Mesenchymal stem cell (in vitro differentiated cells and primary cell): ENCODE measurements at regions not wholly inside any gene's neighbourhood (a gene's known extent, or its start where the extent isn't known, plus 50 kb on each side); places are given as distances from the start of the nearest gene placed in this dataset.
"Not testable (repeated sequence)": the region's sequence is repeated elsewhere in the genome, so short reads cannot be mapped to it uniquely, and the experiment has no call there.

Experiments
- DNase-seq: peaks from one replicate; pipeline ENCODE4 v3.0.0-alpha.2; 2013
- H2AFZ ChIP-seq: one replicate; pipeline ENCODE4 v1.6.1; 2013; ENCODE audit warnings: low read depth, mild to moderate bottlenecking, control low read depth, inconsistent platforms, low read length, moderate library complexity
- H2AK5ac ChIP-seq: 2 replicates; pipeline ENCODE4 v1.6.1; 2013; ENCODE audit warnings: low read length, moderate library complexity, mild to moderate bottlenecking, inconsistent platforms; ENCODE audit not compliant: severe bottlenecking
- H2BK120ac ChIP-seq: one replicate; pipeline ENCODE4 v1.6.1; 2013; ENCODE audit warnings: low read depth, mild to moderate bottlenecking, inconsistent platforms, low read length, moderate library complexity
- H2BK12ac ChIP-seq, 2 experiments: one replicate each; pipeline ENCODE4 v1.6.1; 2013; ENCODE audit warnings: inconsistent platforms in 2 of 2, low read length in 2 of 2, mild to moderate bottlenecking in 2 of 2, moderate library complexity in 2 of 2, control low read depth in 1 of 2
- H2BK15ac ChIP-seq: one replicate; pipeline ENCODE4 v1.6.1; 2013; ENCODE audit warnings: mild to moderate bottlenecking, low read depth, inconsistent platforms; ENCODE audit not compliant: poor library complexity, severe bottlenecking
- H2BK5ac ChIP-seq: 2 replicates; pipeline ENCODE4 v1.6.1; 2013; ENCODE audit warnings: low read depth, mild to moderate bottlenecking, low read length, control low read depth, inconsistent platforms; ENCODE audit not compliant: poor library complexity, severe bottlenecking
- H3K14ac ChIP-seq, 2 experiments: one replicate each; pipeline ENCODE4 v1.6.1; 2013; ENCODE audit warnings: inconsistent platforms in 2 of 2, low read length in 2 of 2, control low read depth in 1 of 2, mild to moderate bottlenecking in 1 of 2, moderate library complexity in 1 of 2
- H3K18ac ChIP-seq, 2 experiments: one replicate each; pipeline ENCODE4 v1.6.1; 2013; ENCODE audit warnings: inconsistent platforms in 2 of 2, low read length in 2 of 2, control low read depth in 1 of 2, low read depth in 1 of 2, mild to moderate bottlenecking in 1 of 2
- H3K23ac ChIP-seq, 2 experiments: one replicate each; pipeline ENCODE4 v1.6.1; 2013; ENCODE audit warnings: inconsistent platforms in 2 of 2, low read length in 2 of 2, mild to moderate bottlenecking in 2 of 2, moderate library complexity in 2 of 2, control low read depth in 1 of 2
- H3K27ac ChIP-seq: 2 replicates; pipeline ENCODE4 v1.5.1; 2013; ENCODE audit warnings: mild to moderate bottlenecking, moderate library complexity, low read length, control low read depth, inconsistent platforms; ENCODE audit not compliant: poor library complexity, severe bottlenecking
- H3K27me3 ChIP-seq, 2 experiments: 2 replicates each; pipeline versions ENCODE4 v1.6.1 to v1.7.0; 2013; ENCODE audit warnings: low read length in 2 of 2, mild to moderate bottlenecking in 2 of 2, moderate library complexity in 2 of 2, control low read depth in 1 of 2, inconsistent platforms in 1 of 2; ENCODE audit not compliant: control insufficient read depth in 1 of 2, insufficient read depth in 1 of 2
- H3K36me3 ChIP-seq, 2 experiments: 2 replicates each; pipeline versions ENCODE4 v1.6.1 to v1.7.0; 2013; ENCODE audit warnings: low read length in 2 of 2, control low read depth in 1 of 2, inconsistent platforms in 1 of 2, low read depth in 1 of 2, mild to moderate bottlenecking in 1 of 2; ENCODE audit not compliant: insufficient read depth in 2 of 2, control insufficient read depth in 1 of 2
- H3K4ac ChIP-seq, 2 experiments: one replicate each; pipeline ENCODE4 v1.6.1; 2013; ENCODE audit warnings: inconsistent platforms in 2 of 2, low read length in 2 of 2, mild to moderate bottlenecking in 2 of 2, moderate library complexity in 2 of 2, control low read depth in 1 of 2, low read depth in 1 of 2
- H3K4me1 ChIP-seq: 2 replicates; pipeline ENCODE4 v1.6.1; 2013; ENCODE audit warnings: low read depth, low read length, control low read depth; ENCODE audit not compliant: control insufficient read depth, insufficient read depth
- H3K4me2 ChIP-seq: 2 replicates; pipeline ENCODE4 v1.6.1; 2013; ENCODE audit warnings: low read length, mild to moderate bottlenecking, inconsistent platforms; ENCODE audit not compliant: poor library complexity, severe bottlenecking
- H3K4me3 ChIP-seq, 2 experiments: 2 replicates each; pipeline versions ENCODE4 v1.5.1 to v1.7.0; 2013; ENCODE audit warnings: low read length in 2 of 2, mild to moderate bottlenecking in 2 of 2, control low read depth in 1 of 2, low read depth in 1 of 2; ENCODE audit not compliant: insufficient read depth in 1 of 2
- H3K79me1 ChIP-seq: replicated peaks from 2 replicates; pipeline ENCODE4 v1.6.1; 2013; ENCODE audit warnings: mild to moderate bottlenecking, control low read depth, low read length, inconsistent platforms; ENCODE audit not compliant: poor library complexity, severe bottlenecking
- H3K9ac ChIP-seq: 2 replicates; pipeline ENCODE4 v1.7.0; 2013; ENCODE audit warnings: mild to moderate bottlenecking, low read length, moderate library complexity
- H3K9me3 ChIP-seq: 2 replicates; pipeline ENCODE4 v1.7.0; 2013; ENCODE audit warnings: mild to moderate bottlenecking, low read length; ENCODE audit not compliant: control insufficient read depth
- H4K8ac ChIP-seq: one replicate; pipeline ENCODE4 v1.6.1; 2013; ENCODE audit warnings: inconsistent platforms, mild to moderate bottlenecking, low read length, moderate library complexity
- H4K91ac ChIP-seq: one replicate; pipeline ENCODE4 v1.6.1; 2013; ENCODE audit warnings: mild to moderate bottlenecking, low read length, inconsistent platforms
- WGBS: methylation state at CpG from one replicate; pipeline ENCODE4 v1.1.7; 2013; ENCODE audit warnings: mixed read lengths; 5-methylcytosine and 5-hydroxymethylcytosine counted together

GRCh38 chr3:5054579-5054978, 67.5 kb upstream of the ARL8B start:
- H3K4me1 ChIP-seq, H3K9me3 ChIP-seq, H2BK5ac ChIP-seq, H3K23ac ChIP-seq, H3K27ac ChIP-seq, H3K4me2 ChIP-seq, H4K8ac ChIP-seq, H2BK12ac ChIP-seq, H3K79me1 ChIP-seq, H3K36me3 ChIP-seq, H3K14ac ChIP-seq, H2BK120ac ChIP-seq, H3K27me3 ChIP-seq, H3K9ac ChIP-seq, H4K91ac ChIP-seq, H3K18ac ChIP-seq, H3K4me3 ChIP-seq, H2AK5ac ChIP-seq, DNase-seq, H2AFZ ChIP-seq, H2BK15ac ChIP-seq: not testable (repeated sequence)
- 86% methylated on average over 6 of the region's 6 CpGs for WGBS
- H3K4ac ChIP-seq = peak overlapping the region in 1 of 2 experiments; percentile 57

- H3K23ac ChIP-seq = no peak overlapping the region
- H3K4me3 ChIP-seq = no peak overlapping the region
- H3K9me3 ChIP-seq = no peaks in the 10 kb centered on the region
- no peak overlapping the region for H2BK120ac ChIP-seq
- no peak for DNase-seq
- H3K27me3 ChIP-seq = no peaks in the 10 kb centered on the region
- peaks cover 5% of the 10 kb centered on the region for H3K4me1 ChIP-seq
- H2AFZ ChIP-seq = no peak overlapping the region
- no peak overlapping the region for H4K91ac ChIP-seq
- peak overlapping the region in 1 of 2 experiments; percentile 11 for H2BK12ac ChIP-seq
- no peak overlapping the region for H3K4me2 ChIP-seq
- H3K18ac ChIP-seq = peak overlapping the region in 1 of 2 experiments; percentile 48
- no peaks in the 10 kb centered on the region for H3K79me1 ChIP-seq
- no peaks in the 10 kb centered on the region for H3K36me3 ChIP-seq
- no peak overlapping the region for H3K4ac ChIP-seq
- no peak overlapping the region for H3K27ac ChIP-seq
- 67% methylated on average over 5 of the region's 6 CpGs for WGBS
- no peak overlapping the region for H3K9ac ChIP-seq
- peak overlapping the region; percentile 48 for H4K8ac ChIP-seq
- no peak overlapping the region for H2BK15ac ChIP-seq
- no peak overlapping the region for H2BK5ac ChIP-seq
- H2AK5ac ChIP-seq = no peak overlapping the region
- H3K14ac ChIP-seq = no peak overlapping the region
These were observed 66.6 kb upstream of the ARL8B start for GRCh38 chr3:5055357-5056110.

GRCh38 chr3:5056111-5056391, 66.0 kb upstream of the ARL8B start:
- H4K8ac ChIP-seq = no peak overlapping the region
- no peaks in the 10 kb centered on the region for H3K36me3 ChIP-seq
- no peak overlapping the region for H2AFZ ChIP-seq
- H2BK120ac ChIP-seq = no peak overlapping the region
- no peak overlapping the region for H3K23ac ChIP-seq
- H3K14ac ChIP-seq = no peak overlapping the region
- H2AK5ac ChIP-seq = no peak overlapping the region
- DNase-seq = peak; percentile 57
- no peak overlapping the region for H3K9ac ChIP-seq
- H4K91ac ChIP-seq = no peak overlapping the region
- H3K9me3 ChIP-seq = no peaks in the 10 kb centered on the region
- H2BK12ac ChIP-seq = no peak overlapping the region
- peaks cover 5% of the 10 kb centered on the region for H3K4me1 ChIP-seq
- H3K4me2 ChIP-seq = no peak overlapping the region
- H2BK5ac ChIP-seq = no peak overlapping the region
- no peak overlapping the region for H2BK15ac ChIP-seq
- H3K27ac ChIP-seq = no peak overlapping the region
- no peaks in the 10 kb centered on the region for H3K79me1 ChIP-seq
- no peak overlapping the region for H3K4ac ChIP-seq
- H3K4me3 ChIP-seq = no peak overlapping the region
- H3K18ac ChIP-seq = no peak overlapping the region
- H3K27me3 ChIP-seq = no peaks in the 10 kb centered on the region
- WGBS = 79% methylated on average over 3 of the region's 3 CpGs

GRCh38 chr3:5057272-5057671, 64.8 kb upstream of the ARL8B start:
- Histone ChIP-seq H3K18ac (no peak overlapping the region), H3K27me3 (peaks cover 5 to 6% of the 10 kb centered on the region in 2 experiments), H3K4me3 (no peak overlapping the region), H2AK5ac (no peak overlapping the region), H4K91ac (no peak overlapping the region), H3K4ac (no peak overlapping the region), H2BK12ac (peak overlapping the region in 1 of 2 experiments; percentile 14), H2BK120ac (no peak overlapping the region), H3K36me3 (no peaks in the 10 kb centered on the region), H3K4me1 (peaks cover 5% of the 10 kb centered on the region), H2AFZ (no peak overlapping the region), H3K23ac (no peak overlapping the region), H2BK5ac (no peak overlapping the region), H3K27ac (no peak overlapping the region), H3K9ac (no peak overlapping the region), H2BK15ac (no peak overlapping the region), H3K9me3 (no peaks in the 10 kb centered on the region), H3K4me2 (no peak overlapping the region), H3K79me1 (no peaks in the 10 kb centered on the region), H3K14ac (no peak overlapping the region), H4K8ac (peak overlapping the region; percentile 4)
- DNase-seq = no peak
- 93% methylated on average over 6 of the region's 6 CpGs for WGBS
